ENCODE measurements at regions not wholly inside any gene's neighbourhood (a gene's known extent, or its start where the extent isn't known, plus 50 kb on each side); places are given as distances from the start of the nearest gene placed in this dataset.

GRCh38 chr4:164229255-164229654 is 524.7 kb upstream of the SMIM31 start:
- Mint-ChIP-seq H3K36me3 (ENCODE audit: insufficient read depth, unreplicated experiment) (peaks cover 9% of the 10 kb centered on the region), H3K4me3 (ENCODE audit: unreplicated experiment) (no peak overlapping the region), H3K27me3 (ENCODE audit: insufficient read depth, unreplicated experiment) (no peaks in the 10 kb centered on the region), H3K9me3 (ENCODE audit: unreplicated experiment) (no peaks in the 10 kb centered on the region), H3K27ac (ENCODE audit: low read depth, unreplicated experiment) (no peak overlapping the region), H3K4me1 (ENCODE audit: insufficient read depth, unreplicated experiment) (no peaks in the 10 kb centered on the region)
- TF ChIP-seq CTCF (IDR thresholded peaks at IDR 0.05; ENCODE audit: unreplicated experiment): no peak
- ChIA-PET POLR2A (no interaction called here), CTCF (interaction anchor here (0.7 to 1.5 kb wide), 3 partner anchors 10 to 28 kb away, joined by 3 to 5 read pairs (median 4); no protein-coding TSS in a partner anchor)
- BruUV-seq (replicated peaks): no TSS peak
- DNase-seq (ENCODE audit: unreplicated experiment): no peak
- intact Hi-C loops (cut with micrococcal nuclease): no loop called here

- no peak for TF ChIP-seq CTCF (IDR thresholded peaks at IDR 0.05; ENCODE audit: unreplicated experiment)
- H3K36me3 Mint-ChIP-seq (ENCODE audit: insufficient read depth, unreplicated experiment): no peaks in the 10 kb centered on the region
- no peaks in the 10 kb centered on the region for H3K27me3 Mint-ChIP-seq (ENCODE audit: insufficient read depth, unreplicated experiment)
- no peaks in the 10 kb centered on the region for H3K4me1 Mint-ChIP-seq (ENCODE audit: insufficient read depth, unreplicated experiment)
- no peak overlapping the region for H3K4me3 Mint-ChIP-seq (ENCODE audit: unreplicated experiment)
- H3K9me3 Mint-ChIP-seq (ENCODE audit: unreplicated experiment): no peaks in the 10 kb centered on the region
- no peak overlapping the region for H3K27ac Mint-ChIP-seq (ENCODE audit: low read depth, unreplicated experiment)
- ChIA-PET CTCF (no interaction called here), POLR2A (no interaction called here)
- no TSS peak for BruUV-seq (replicated peaks)
- no peak for DNase-seq (ENCODE audit: unreplicated experiment)
- intact Hi-C loops (cut with micrococcal nuclease): no loop called here
Observed at GRCh38 chr4:164239433-164239832, 514.5 kb upstream of the SMIM31 start.

GRCh38 chr4:164239976-164240375 is 514.0 kb upstream of the SMIM31 start:
- BruUV-seq (replicated peaks): no TSS peak
- no peak for DNase-seq (ENCODE audit: unreplicated experiment)
- Mint-ChIP-seq H3K4me3 (ENCODE audit: unreplicated experiment) (no peak overlapping the region), H3K4me1 (ENCODE audit: insufficient read depth, unreplicated experiment) (no peaks in the 10 kb centered on the region), H3K36me3 (ENCODE audit: insufficient read depth, unreplicated experiment) (no peaks in the 10 kb centered on the region), H3K27me3 (ENCODE audit: insufficient read depth, unreplicated experiment) (no peaks in the 10 kb centered on the region), H3K27ac (ENCODE audit: low read depth, unreplicated experiment) (peak overlapping the region; percentile 2), H3K9me3 (ENCODE audit: unreplicated experiment) (no peaks in the 10 kb centered on the region)
- TF ChIP-seq CTCF (IDR thresholded peaks at IDR 0.05; ENCODE audit: unreplicated experiment): no peak
- intact Hi-C loops (cut with micrococcal nuclease): no loop called here
- ChIA-PET POLR2A (no interaction called here), CTCF (no interaction called here)

GRCh38 chr4:164251257-164251656 is 502.7 kb upstream of the SMIM31 start:
- no peak overlapping the region for H3K27ac Mint-ChIP-seq (ENCODE audit: low read depth, unreplicated experiment)
- POLR2A ChIA-PET: no interaction called here

More at GRCh38 chr4:164251257-164251656, 502.7 kb upstream of the SMIM31 start:
- no peaks in the 10 kb centered on the region for H3K4me1 Mint-ChIP-seq (ENCODE audit: insufficient read depth, unreplicated experiment)
- H3K27me3 Mint-ChIP-seq (ENCODE audit: insufficient read depth, unreplicated experiment): no peaks in the 10 kb centered on the region
- no peak for TF ChIP-seq CTCF (IDR thresholded peaks at IDR 0.05; ENCODE audit: unreplicated experiment)
- no peaks in the 10 kb centered on the region for H3K9me3 Mint-ChIP-seq (ENCODE audit: unreplicated experiment)
- intact Hi-C loops (cut with micrococcal nuclease): no loop called here
- CTCF ChIA-PET: no interaction called here
- H3K36me3 Mint-ChIP-seq (ENCODE audit: insufficient read depth, unreplicated experiment): no peaks in the 10 kb centered on the region
- no peak for DNase-seq (ENCODE audit: unreplicated experiment)
- H3K4me3 Mint-ChIP-seq (ENCODE audit: unreplicated experiment): no peak overlapping the region
- no TSS peak for BruUV-seq (replicated peaks)

Data from MCF 10A (cell line).